ENCODE measurements at regions not wholly inside any gene's neighbourhood (a gene's known extent, or its start where the extent isn't known, plus 50 kb on each side); places are given as distances from the start of the nearest gene placed in this dataset.

DNA sequence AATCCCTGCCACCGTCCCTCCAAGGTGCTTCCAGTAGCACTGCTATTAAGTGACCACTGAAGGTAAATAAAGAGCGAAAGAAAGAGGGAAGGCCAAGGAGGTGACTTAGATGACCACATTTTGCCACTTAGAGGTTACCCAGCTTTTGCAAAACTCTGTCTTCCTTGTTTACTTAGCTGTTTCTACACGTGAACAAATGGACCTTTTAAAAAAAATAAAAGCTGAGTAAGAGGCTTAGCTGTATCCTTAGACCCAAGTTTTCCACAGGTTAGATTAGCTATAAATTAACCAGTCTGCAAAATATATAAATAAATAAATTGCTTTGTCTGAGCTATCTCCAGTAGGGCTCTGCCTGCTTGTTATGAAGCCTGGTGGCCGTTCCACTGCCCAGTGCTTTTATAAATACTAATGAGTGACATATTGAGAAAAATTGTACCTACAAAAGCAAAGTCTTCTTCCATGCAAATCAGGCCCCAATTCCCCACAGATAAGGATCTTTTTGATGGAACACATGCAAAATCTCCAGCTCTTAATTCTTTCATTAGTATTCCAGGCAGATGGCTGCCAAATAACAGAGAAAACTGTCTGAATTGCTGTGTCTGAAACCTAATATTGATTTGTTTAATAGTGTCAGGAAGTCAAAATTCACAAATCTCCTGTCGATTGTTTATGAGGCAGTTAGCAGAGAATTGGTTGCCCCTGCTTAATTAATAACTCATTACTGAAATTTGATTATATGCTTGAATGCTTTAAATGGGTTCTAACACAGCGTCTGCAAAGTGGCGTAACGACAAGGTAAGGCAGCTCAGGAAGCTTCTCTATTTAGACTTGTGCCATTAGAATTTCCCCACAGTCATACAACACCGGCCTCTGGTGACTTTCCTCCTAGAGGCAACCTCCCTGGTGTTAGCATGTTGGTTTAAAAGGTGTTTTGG lies 176.7 kb downstream of the EMX2 start:
- H3K36me3 ChIP-seq: no peaks in the 10 kb centered on the region
- no peak overlapping the region for H3K4me3 ChIP-seq
- intact Hi-C loops (cut with DNase I; ENCODE audit: low total_unique reads): no loop called here
- peaks cover 0 to 14% of the 10 kb centered on the region in 2 donors for H3K27me3 ChIP-seq
- peaks cover 0 to 8% (median 0%) of the 10 kb centered on the region in 3 donors for H3K9me3 ChIP-seq
- TF ChIP-seq, protein P1, sequence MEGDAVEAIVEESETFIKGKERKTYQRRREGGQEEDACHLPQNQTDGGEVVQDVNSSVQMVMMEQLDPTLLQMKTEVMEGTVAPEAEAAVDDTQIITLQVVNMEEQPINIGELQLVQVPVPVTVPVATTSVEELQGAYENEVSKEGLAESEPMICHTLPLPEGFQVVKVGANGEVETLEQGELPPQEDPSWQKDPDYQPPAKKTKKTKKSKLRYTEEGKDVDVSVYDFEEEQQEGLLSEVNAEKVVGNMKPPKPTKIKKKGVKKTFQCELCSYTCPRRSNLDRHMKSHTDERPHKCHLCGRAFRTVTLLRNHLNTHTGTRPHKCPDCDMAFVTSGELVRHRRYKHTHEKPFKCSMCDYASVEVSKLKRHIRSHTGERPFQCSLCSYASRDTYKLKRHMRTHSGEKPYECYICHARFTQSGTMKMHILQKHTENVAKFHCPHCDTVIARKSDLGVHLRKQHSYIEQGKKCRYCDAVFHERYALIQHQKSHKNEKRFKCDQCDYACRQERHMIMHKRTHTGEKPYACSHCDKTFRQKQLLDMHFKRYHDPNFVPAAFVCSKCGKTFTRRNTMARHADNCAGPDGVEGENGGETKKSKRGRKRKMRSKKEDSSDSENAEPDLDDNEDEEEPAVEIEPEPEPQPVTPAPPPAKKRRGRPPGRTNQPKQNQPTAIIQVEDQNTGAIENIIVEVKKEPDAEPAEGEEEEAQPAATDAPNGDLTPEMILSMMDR (IDR thresholded peaks at IDR 0.05): no peak
- no peak for DNase-seq
- H3K4me1 ChIP-seq: no peaks in the 10 kb centered on the region
- no peak overlapping the region for H3K27ac ChIP-seq

DNA sequence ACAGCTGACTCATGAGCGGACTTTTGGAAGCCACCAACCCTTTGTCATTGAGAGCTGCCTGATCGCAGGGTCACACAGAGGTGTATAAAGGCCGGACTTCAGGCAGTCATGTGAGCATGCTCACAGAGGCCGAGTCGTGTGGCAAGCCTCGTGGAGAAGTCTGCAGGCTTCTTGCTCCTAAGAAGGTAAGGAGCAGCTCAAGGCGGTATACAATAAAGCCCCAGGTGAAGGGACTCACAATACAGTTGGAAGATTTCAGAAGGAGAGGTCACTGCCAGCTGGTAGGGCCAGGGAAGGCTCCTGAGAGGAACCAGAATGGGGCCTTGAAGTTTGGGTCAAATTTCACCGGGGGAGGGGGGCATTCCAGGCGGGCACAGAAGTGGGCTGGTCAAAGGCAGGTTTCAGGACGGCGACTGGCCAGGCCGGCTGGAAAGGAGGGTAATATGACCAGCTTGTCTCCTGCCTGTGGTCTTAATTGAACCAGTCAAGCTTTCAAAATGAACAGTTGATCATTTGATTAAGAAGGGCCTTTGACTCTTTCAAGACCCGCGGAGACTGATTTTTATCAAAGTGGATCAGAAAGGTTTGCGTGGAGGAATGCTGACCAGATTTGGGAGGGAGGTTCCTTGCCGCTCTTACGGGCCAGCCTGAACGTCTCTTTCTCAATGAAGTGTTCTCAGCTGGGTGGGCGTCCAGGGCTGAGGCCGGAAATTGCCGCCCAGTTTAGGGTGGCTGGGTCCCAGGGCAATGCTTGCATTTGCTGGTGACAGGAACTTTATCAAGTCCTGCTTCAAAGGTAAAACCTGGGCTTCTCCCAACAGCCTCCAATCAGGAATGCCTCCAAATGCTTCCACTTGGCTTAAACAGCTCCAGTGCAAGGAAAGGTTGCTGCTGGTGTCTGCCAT lies 178.6 kb downstream of the EMX2 start:
- no peak overlapping the region for H3K27ac ChIP-seq
- no peak for DNase-seq
- no peaks in the 10 kb centered on the region for H3K4me1 ChIP-seq
- H3K9me3 ChIP-seq: peaks cover 0 to 8% (median 0%) of the 10 kb centered on the region in 3 donors
- peaks cover 0 to 14% of the 10 kb centered on the region in 2 donors for H3K27me3 ChIP-seq
- no peaks in the 10 kb centered on the region for H3K36me3 ChIP-seq
- H3K4me3 ChIP-seq: no peak overlapping the region
- intact Hi-C loops (cut with DNase I; ENCODE audit: low total_unique reads): no loop called here
- TF ChIP-seq, protein P1 (IDR thresholded peaks at IDR 0.05): no peak

- Histone ChIP-seq H3K9me3 (peaks cover 0 to 8% (median 0%) of the 10 kb centered on the region in 3 donors), H3K4me1 (no peaks in the 10 kb centered on the region), H3K36me3 (no peaks in the 10 kb centered on the region), H3K4me3 (no peak overlapping the region), H3K27me3 (peaks cover 0 to 14% of the 10 kb centered on the region in 2 donors), H3K27ac (no peak overlapping the region)
- DNase-seq: no peak
- TF ChIP-seq, protein P1 (IDR thresholded peaks at IDR 0.05): no peak
- intact Hi-C loops (cut with DNase I; ENCODE audit: low total_unique reads): no loop called here
These were observed 179.3 kb downstream of the EMX2 start for GRCh38 chr10:117721873-117722272.

DNA sequence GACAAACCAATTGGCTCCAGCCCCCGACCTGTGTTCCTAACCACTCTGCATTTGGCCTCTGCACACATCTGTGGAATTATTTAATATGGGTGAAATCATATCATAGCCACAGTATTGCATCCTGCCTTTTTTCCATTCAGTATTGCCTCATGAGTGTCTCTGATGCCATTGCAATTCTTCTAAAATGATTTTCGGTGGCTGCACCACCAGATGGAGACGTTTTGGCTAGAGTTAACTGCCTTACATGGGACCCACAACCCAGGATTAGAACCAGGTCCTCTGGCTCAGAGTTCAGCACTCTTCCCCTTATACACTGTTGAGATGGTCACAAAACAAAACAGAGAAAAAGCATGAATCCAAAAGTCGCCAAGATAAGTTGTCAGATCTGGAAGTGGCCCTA lies 180.8 kb downstream of the EMX2 start:
- TF ChIP-seq, protein P1 (IDR thresholded peaks at IDR 0.05): no peak
- Histone ChIP-seq H3K36me3 (no peaks in the 10 kb centered on the region), H3K9me3 (no peaks in the 10 kb centered on the region), H3K27ac (no peak overlapping the region), H3K4me1 (no peaks in the 10 kb centered on the region), H3K27me3 (peaks cover 0 to 14% of the 10 kb centered on the region in 2 donors), H3K4me3 (no peak overlapping the region)
- intact Hi-C loops (cut with DNase I; ENCODE audit: low total_unique reads): no loop called here
- no peak for DNase-seq

DNA sequence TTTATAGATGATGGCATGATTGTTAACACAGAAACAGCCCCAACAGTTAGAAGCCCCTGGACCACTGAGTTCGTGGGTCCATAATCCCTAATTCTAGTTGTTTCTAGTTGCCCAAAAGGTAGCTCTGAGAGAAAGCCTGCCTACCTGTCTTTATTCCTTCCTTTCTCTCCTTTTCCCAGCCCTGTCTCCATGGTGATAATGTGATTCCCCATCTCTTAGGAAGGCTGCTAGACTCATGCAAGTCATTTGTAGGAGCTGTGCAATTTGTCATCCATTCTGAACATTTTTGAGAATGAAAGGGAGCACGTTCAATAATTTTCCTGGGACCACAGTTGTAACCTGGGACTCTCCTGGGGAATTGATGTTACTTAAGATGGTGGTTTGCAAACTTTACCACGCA lies 183.4 kb downstream of the EMX2 start:
- TF ChIP-seq, protein P1 (IDR thresholded peaks at IDR 0.05): no peak
- Histone ChIP-seq H3K4me3 (no peak overlapping the region), H3K4me1 (no peaks in the 10 kb centered on the region), H3K27ac (no peak overlapping the region), H3K36me3 (no peaks in the 10 kb centered on the region), H3K27me3 (peaks cover 0 to 21% of the 10 kb centered on the region in 2 donors), H3K9me3 (no peaks in the 10 kb centered on the region)
- no peak for DNase-seq
- intact Hi-C loops (cut with DNase I; ENCODE audit: low total_unique reads): no loop called here
